ENCODE measurements at regions not wholly inside any gene's neighbourhood (a gene's known extent, or its start where the extent isn't known, plus 50 kb on each side); places are given as distances from the start of the nearest gene placed in this dataset.

DNA sequence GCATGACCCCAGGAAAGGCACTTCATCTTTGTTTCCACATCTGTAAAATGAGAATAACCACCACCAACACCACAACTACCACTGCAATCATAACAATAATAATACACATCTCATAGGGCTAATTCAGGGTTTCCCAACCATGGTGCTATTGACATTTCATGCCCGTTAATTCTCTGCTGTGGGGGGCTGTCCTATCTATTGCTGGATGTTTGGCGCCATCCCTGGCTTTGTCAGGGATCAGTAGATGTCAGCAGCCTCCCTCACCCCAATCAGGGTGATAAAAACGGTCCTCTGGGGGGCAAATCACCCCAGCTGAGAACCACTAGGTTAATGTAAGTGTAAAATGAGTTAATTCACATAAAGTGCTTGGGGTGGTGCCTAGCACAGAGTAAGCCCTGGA lies 145.8 kb downstream of the EMX2 start:
- TF ChIP-seq, protein P1, sequence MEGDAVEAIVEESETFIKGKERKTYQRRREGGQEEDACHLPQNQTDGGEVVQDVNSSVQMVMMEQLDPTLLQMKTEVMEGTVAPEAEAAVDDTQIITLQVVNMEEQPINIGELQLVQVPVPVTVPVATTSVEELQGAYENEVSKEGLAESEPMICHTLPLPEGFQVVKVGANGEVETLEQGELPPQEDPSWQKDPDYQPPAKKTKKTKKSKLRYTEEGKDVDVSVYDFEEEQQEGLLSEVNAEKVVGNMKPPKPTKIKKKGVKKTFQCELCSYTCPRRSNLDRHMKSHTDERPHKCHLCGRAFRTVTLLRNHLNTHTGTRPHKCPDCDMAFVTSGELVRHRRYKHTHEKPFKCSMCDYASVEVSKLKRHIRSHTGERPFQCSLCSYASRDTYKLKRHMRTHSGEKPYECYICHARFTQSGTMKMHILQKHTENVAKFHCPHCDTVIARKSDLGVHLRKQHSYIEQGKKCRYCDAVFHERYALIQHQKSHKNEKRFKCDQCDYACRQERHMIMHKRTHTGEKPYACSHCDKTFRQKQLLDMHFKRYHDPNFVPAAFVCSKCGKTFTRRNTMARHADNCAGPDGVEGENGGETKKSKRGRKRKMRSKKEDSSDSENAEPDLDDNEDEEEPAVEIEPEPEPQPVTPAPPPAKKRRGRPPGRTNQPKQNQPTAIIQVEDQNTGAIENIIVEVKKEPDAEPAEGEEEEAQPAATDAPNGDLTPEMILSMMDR (IDR thresholded peaks at IDR 0.05; ENCODE audit: extremely low read depth, insufficient read depth, missing control alignments): no peak
- DNase-seq (ENCODE audit: low spot score): no peak
- in situ Hi-C loops (cut with MboI; ENCODE audit: low pct_unique_long_range_greater_than_20kb, low sequenced_read_pairs, unreplicated experiment): no loop called here

DNA sequence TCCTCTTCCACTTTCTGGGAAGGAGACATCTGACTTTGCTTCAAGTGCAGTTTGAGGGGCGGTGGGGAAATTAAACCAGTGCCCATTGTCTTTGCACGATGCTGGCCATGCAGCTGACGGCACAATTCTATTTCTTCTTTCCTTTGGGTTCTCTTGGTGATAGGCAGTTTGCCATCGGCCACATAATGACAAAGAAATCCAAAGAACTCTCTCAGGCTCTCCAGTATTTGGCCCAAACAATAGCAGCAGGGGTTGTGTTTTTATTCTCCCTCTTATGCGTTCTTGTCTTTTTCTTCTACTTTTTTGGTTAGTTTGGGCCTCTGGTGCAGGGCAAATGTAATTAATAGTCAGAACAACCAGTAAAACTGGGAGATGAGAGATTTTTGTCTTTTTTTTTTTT lies 147.0 kb downstream of the EMX2 start:
- TF ChIP-seq, protein P1 (IDR thresholded peaks at IDR 0.05; ENCODE audit: extremely low read depth, insufficient read depth, missing control alignments): no peak
- DNase-seq (ENCODE audit: low spot score): no peak
- in situ Hi-C loops (cut with MboI; ENCODE audit: low pct_unique_long_range_greater_than_20kb, low sequenced_read_pairs, unreplicated experiment): no loop called here

DNA sequence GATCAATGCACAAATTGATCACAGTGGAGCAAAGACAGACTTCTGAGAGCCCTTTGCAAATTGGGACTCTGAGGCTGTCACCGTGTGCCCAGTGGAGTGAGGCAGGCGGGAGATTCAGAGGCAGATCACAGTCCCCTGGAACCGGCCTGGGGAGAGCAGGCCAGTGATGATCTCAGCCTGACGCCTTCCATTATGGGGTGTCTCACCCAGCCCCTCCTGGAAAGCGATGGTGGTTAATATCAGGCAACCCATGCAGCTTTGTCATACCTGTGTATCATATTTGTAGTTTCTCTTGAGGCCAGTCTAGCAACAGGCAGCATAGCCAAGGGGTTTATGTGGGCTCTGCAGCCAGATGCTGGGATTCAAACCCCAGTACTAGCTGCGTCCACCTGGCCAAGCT lies 147.8 kb downstream of the EMX2 start:
- TF ChIP-seq, protein P1 (IDR thresholded peaks at IDR 0.05; ENCODE audit: extremely low read depth, insufficient read depth, missing control alignments): no peak
- in situ Hi-C loops (cut with MboI; ENCODE audit: low pct_unique_long_range_greater_than_20kb, low sequenced_read_pairs, unreplicated experiment): no loop called here
- no peak for DNase-seq (ENCODE audit: low spot score)

DNA sequence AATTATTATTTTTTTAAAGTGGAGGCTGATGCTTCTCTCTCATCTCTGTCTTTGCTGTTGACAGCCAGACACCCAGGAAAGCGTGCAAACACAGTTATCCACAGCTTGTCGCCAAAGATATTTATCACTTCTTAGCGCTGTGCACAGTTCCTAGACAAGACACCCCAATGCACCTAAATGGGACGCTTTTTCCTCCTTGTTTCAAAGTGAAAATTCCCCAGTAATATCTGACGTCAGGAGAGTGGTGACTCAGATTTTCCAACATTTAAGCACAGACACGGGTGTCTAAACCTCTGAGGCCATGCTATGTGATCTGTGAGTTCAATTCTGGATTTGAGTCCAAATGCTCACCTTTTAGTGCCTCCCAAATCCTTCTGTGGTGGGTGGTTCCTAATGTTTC lies 151.6 kb downstream of the EMX2 start:
- DNase-seq (ENCODE audit: low spot score): no peak
- in situ Hi-C loops (cut with MboI; ENCODE audit: low pct_unique_long_range_greater_than_20kb, low sequenced_read_pairs, unreplicated experiment): no loop called here
- TF ChIP-seq, protein P1 (IDR thresholded peaks at IDR 0.05; ENCODE audit: extremely low read depth, insufficient read depth, missing control alignments): no peak

DNA sequence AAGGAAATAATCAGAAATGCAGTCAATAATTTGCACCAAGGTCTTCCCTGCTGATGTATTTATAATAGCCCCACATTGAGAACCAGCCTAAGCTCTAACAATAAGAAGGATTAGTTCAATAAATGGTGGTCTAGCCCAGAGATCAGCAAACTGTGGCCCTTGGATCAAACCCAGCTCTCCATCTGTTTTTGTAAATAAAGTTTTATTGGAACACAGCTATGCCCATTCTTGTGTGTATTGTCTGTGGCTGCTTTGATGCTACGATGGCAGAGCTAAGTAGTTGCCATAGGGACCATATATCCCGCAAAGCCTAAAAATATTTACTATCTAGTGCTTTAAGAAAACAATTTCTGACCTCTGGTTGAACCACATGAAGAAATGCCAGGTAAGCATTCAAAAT lies 154.9 kb downstream of the EMX2 start:
- TF ChIP-seq, protein P1 (IDR thresholded peaks at IDR 0.05; ENCODE audit: extremely low read depth, insufficient read depth, missing control alignments): no peak
- in situ Hi-C loops (cut with MboI; ENCODE audit: low pct_unique_long_range_greater_than_20kb, low sequenced_read_pairs, unreplicated experiment): no loop called here
- no peak for DNase-seq (ENCODE audit: low spot score)

DNA sequence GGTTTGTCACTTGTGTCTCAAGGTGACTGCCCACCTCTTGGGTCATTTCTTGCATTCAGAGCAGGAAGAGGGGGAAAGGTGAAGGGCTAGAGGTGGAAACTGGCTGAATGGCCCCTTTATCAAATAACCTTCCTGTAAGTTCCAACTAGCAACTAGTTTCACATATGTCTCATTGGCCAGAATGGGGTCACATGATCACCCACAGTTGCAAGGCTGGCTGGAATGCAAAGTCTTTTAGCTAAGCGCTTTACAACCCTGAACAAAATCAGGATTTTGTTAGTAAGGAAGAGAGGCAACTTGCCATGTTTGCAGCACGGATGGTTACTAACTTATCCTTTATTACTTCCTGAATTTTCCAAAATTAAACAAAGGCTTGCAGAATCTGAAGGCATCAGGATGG lies 156.3 kb downstream of the EMX2 start:
- in situ Hi-C loops (cut with MboI; ENCODE audit: low pct_unique_long_range_greater_than_20kb, low sequenced_read_pairs, unreplicated experiment): no loop called here
- TF ChIP-seq, protein P1 (IDR thresholded peaks at IDR 0.05; ENCODE audit: extremely low read depth, insufficient read depth, missing control alignments): no peak
- no peak for DNase-seq (ENCODE audit: low spot score)

All from GM13977 (cell line).